ENCODE measurements at regions not wholly inside any gene's neighbourhood (a gene's known extent, or its start where the extent isn't known, plus 50 kb on each side); places are given as distances from the start of the nearest gene placed in this dataset.
A peak's percentile ranks its signal among the peaks of the same experiment; 100 is the strongest.

GRCh38 chr16:59305850-59306249, 571.7 kb upstream of the GOT2 start:
- intact Hi-C loops (cut with micrococcal nuclease) = no loop called here
- Histone ChIP-seq H3K4me3 (ENCODE audit: low read length) (no peak overlapping the region), H3K27ac (ENCODE audit: low read length) (no peak overlapping the region), H3K4me1 (ENCODE audit: insufficient read depth, low read length) (no peaks in the 10 kb centered on the region), H3K4me2 (ENCODE audit: low read length) (no peak overlapping the region), H4K20me1 (ENCODE audit: low read length) (no peaks in the 10 kb centered on the region), H3K9me3 (ENCODE audit: low read length) (no peaks in the 10 kb centered on the region), H3K9me2 (replicated peaks; ENCODE audit: low read length) (no peaks in the 10 kb centered on the region), H3K9ac (ENCODE audit: low read length) (no peak overlapping the region), H3K79me2 (ENCODE audit: low read length) (no peaks in the 10 kb centered on the region), H3F3A (ENCODE audit: low read length, unreplicated experiment) (no peaks in the 10 kb centered on the region), H3K27me3 (ENCODE audit: low read length) (no peaks in the 10 kb centered on the region), H3K36me3 (ENCODE audit: low read depth, low read length) (no peaks in the 10 kb centered on the region), H2AFZ (ENCODE audit: low read length) (no peak overlapping the region)
- ChIA-PET POLR2A (ENCODE audit: unreplicated experiment) (no interaction called here), CTCF (no interaction called here)
- ATAC-seq (no peak), DNase-seq (peak; percentile 4)
- TF ChIP-seq EZH2 (IDR thresholded peaks at IDR 0.05; ENCODE audit: low read length, unreplicated experiment) (no peak), CTCF (conservative IDR thresholded peaks at IDR 0.05; ENCODE audit: low read depth, low read length) (no peak), EZH2phosphoT487 (IDR thresholded peaks at IDR 0.05; ENCODE audit: borderline replicate concordance, low read length) (no peak)
- no TSS peak for BruUV-seq (replicated peaks)

- ATAC-seq (no peak), DNase-seq (no peak)
- no peaks in the 10 kb centered on the region for H3K36me3 ChIP-seq (ENCODE audit: low read depth, low read length)
- no peaks in the 10 kb centered on the region for H3K79me2 ChIP-seq (ENCODE audit: low read length)
- no TSS peak for BruUV-seq (replicated peaks)
- H3K9ac ChIP-seq (ENCODE audit: low read length) = no peak overlapping the region
- no peaks in the 10 kb centered on the region for H3K27me3 ChIP-seq (ENCODE audit: low read length)
- no peak overlapping the region for H3K27ac ChIP-seq (ENCODE audit: low read length)
- H3K9me3 ChIP-seq (ENCODE audit: low read length) = no peaks in the 10 kb centered on the region
- H3K4me1 ChIP-seq (ENCODE audit: insufficient read depth, low read length) = no peaks in the 10 kb centered on the region
- ChIA-PET POLR2A (ENCODE audit: unreplicated experiment) (no interaction called here), CTCF (no interaction called here)
- H2AFZ ChIP-seq (ENCODE audit: low read length) = no peak overlapping the region
- no peak overlapping the region for H3K4me3 ChIP-seq (ENCODE audit: low read length)
- TF ChIP-seq EZH2 (IDR thresholded peaks at IDR 0.05; ENCODE audit: low read length, unreplicated experiment) = no peak
- TF ChIP-seq CTCF (conservative IDR thresholded peaks at IDR 0.05; ENCODE audit: low read depth, low read length) = no peak
- no peak for TF ChIP-seq EZH2phosphoT487 (IDR thresholded peaks at IDR 0.05; ENCODE audit: borderline replicate concordance, low read length)
- no peaks in the 10 kb centered on the region for H3F3A ChIP-seq (ENCODE audit: low read length, unreplicated experiment)
- intact Hi-C loops (cut with micrococcal nuclease) = no loop called here
- no peaks in the 10 kb centered on the region for H4K20me1 ChIP-seq (ENCODE audit: low read length)
- no peaks in the 10 kb centered on the region for H3K9me2 ChIP-seq (replicated peaks; ENCODE audit: low read length)
- H3K4me2 ChIP-seq (ENCODE audit: low read length) = no peak overlapping the region
Observed at GRCh38 chr16:59296888-59297287, 562.8 kb upstream of the GOT2 start.

GRCh38 chr16:59295993-59296736, 562.0 kb upstream of the GOT2 start:
- ChIA-PET CTCF (no interaction called here), POLR2A (ENCODE audit: unreplicated experiment) (no interaction called here)
- Histone ChIP-seq H3K9me3 (ENCODE audit: low read length) (no peaks in the 10 kb centered on the region), H3K9ac (ENCODE audit: low read length) (no peak overlapping the region), H3K4me2 (ENCODE audit: low read length) (no peak overlapping the region), H3K9me2 (replicated peaks; ENCODE audit: low read length) (no peaks in the 10 kb centered on the region), H3F3A (ENCODE audit: low read length, unreplicated experiment) (no peaks in the 10 kb centered on the region), H3K4me1 (ENCODE audit: insufficient read depth, low read length) (no peaks in the 10 kb centered on the region), H3K36me3 (ENCODE audit: low read depth, low read length) (no peaks in the 10 kb centered on the region), H3K79me2 (ENCODE audit: low read length) (no peaks in the 10 kb centered on the region), H3K4me3 (ENCODE audit: low read length) (no peak overlapping the region), H3K27ac (ENCODE audit: low read length) (no peak overlapping the region), H2AFZ (ENCODE audit: low read length) (no peak overlapping the region), H4K20me1 (ENCODE audit: low read length) (no peaks in the 10 kb centered on the region), H3K27me3 (ENCODE audit: low read length) (no peaks in the 10 kb centered on the region)
- no peak for TF ChIP-seq EZH2phosphoT487 (IDR thresholded peaks at IDR 0.05; ENCODE audit: borderline replicate concordance, low read length)
- TF ChIP-seq CTCF (conservative IDR thresholded peaks at IDR 0.05; ENCODE audit: low read depth, low read length) = no peak
- no peak for TF ChIP-seq EZH2 (IDR thresholded peaks at IDR 0.05; ENCODE audit: low read length, unreplicated experiment)
- DNase-seq (no peak), ATAC-seq (no peak)
- intact Hi-C loops (cut with micrococcal nuclease) = no loop called here
- no TSS peak for BruUV-seq (replicated peaks)

All from PC-3 (cell line).